Spleen (tissue), 11 donors: ENCODE measurements at regions not wholly inside any gene's neighbourhood (a gene's known extent, or its start where the extent isn't known, plus 50 kb on each side); places are given as distances from the start of the nearest gene placed in this dataset.

Experiments used
- DNase-seq: peaks from one replicate; pipeline ENCODE4 v3.0.0-alpha.2; 2020
- H3K27ac ChIP-seq, 8 donors: fragments of 200-600 bp; sonication (generic) in 7 of 8; 1 replicate in 4 of 8; 2 replicates in 4 of 8; pipeline versions ENCODE4 v1.5.0 to v1.8.0; 2016 to 2021; ENCODE audit warnings: inconsistent platforms in 4 of 8, mild to moderate bottlenecking in 4 of 8, moderate library complexity in 1 of 8
- H3K27me3 ChIP-seq, 7 donors: fragments of 200-600 bp; sonication (generic) in 6 of 7; replicated peaks in 1 of 7; 1 replicate in 4 of 7; 2 replicates in 3 of 7; pipeline versions ENCODE4 v1.5.0 to v1.8.0; 2016 to 2021; ENCODE audit warnings: inconsistent platforms in 3 of 7, mild to moderate bottlenecking in 1 of 7
- H3K36me3 ChIP-seq, 6 donors: fragments of 200-600 bp; sonication (generic) in 5 of 6; 1 replicate in 4 of 6; 2 replicates in 2 of 6; pipeline versions ENCODE4 v1.5.0 to v1.8.0; 2016 to 2021; ENCODE audit warnings: inconsistent platforms in 2 of 6
- H3K4me1 ChIP-seq, 6 donors: fragments of 200-600 bp; sonication (generic) in 5 of 6; 1 replicate in 3 of 6; 2 replicates in 3 of 6; pipeline versions ENCODE4 v1.5.0 to v1.8.0; 2016 to 2021; ENCODE audit warnings: inconsistent platforms in 3 of 6
- H3K4me3 ChIP-seq, 8 donors: fragments of 200-600 bp; sonication (generic) in 7 of 8; 1 replicate in 4 of 8; 2 replicates in 4 of 8; pipeline versions ENCODE4 v1.5.0 to v1.8.0; 2016 to 2021; ENCODE audit warnings: inconsistent platforms in 4 of 8, mild to moderate bottlenecking in 4 of 8, moderate library complexity in 2 of 8
- H3K9me3 ChIP-seq, 8 donors: fragments of 200-600 bp; sonication (generic) in 7 of 8; 1 replicate in 4 of 8; 2 replicates in 4 of 8; pipeline versions ENCODE4 v1.5.0 to v1.8.0; 2016 to 2021; ENCODE audit warnings: inconsistent platforms in 4 of 8
- POLR2A ChIP-seq, 3 donors: fragments of 450-650 bp; IDR thresholded peaks; one replicate each; pipeline ENCODE4 v1.5.1; 2017; ENCODE audit warnings: antibody characterized with exemption in 3 of 3, mild to moderate bottlenecking in 1 of 3
- POLR2AphosphoS5 ChIP-seq, 3 donors: sonication (generic); formaldehyde crosslinking; IDR thresholded peaks; one replicate each; pipeline ENCODE4 v1.5.1; 2017; ENCODE audit warnings: antibody characterized with exemption in 3 of 3
- WGBS, 5 donors: extraction: QIAGEN DNeasy Blood & Tissue Kit in 3 of 5; methylation state at CpG; one replicate each; pipeline versions ENCODE4 v1.1.5 to v1.1.7; 2013 to 2018; 5-methylcytosine and 5-hydroxymethylcytosine counted together
- intact Hi-C: fragments of 100-400 bp; cut with DNase I; formaldehyde crosslinking; loops from one replicate; pipeline ENCODE4 v1.15.0; 2023; ENCODE audit warnings: low total_unique reads
- TF ChIP-seq, protein P1 (sequence below), 11 experiments: fragments of 200-600 bp in 7 of 11; fragments of 450-650 bp in 4 of 11; sonication (generic) in 4 of 11; IDR thresholded peaks in 8 of 11; conservative IDR thresholded peaks in 3 of 11; 1 replicate in 7 of 11; 2 replicates in 4 of 11; pipeline versions ENCODE4 v1.4.0 to v1.8.0; 2016 to 2021; ENCODE audit warnings: antibody characterized with exemption in 11 of 11, inconsistent platforms in 4 of 11, mild to moderate bottlenecking in 1 of 11
- donor health status: healthy with polysubstance abuse.
- donor health status: DM: no; HTN: no; CAD: no; lungs with moderate emphysema.
- donor health status: DM: no; HTN: no; CAD: no.
- donor health status: Bipolar disorder and iron deficiency.
- donor health status: healthy.
- donor health status: DM: no; HTN: no; CAD: no.
- donor health status: DM: yes; HTN: yes; CAD: no.

DNA sequence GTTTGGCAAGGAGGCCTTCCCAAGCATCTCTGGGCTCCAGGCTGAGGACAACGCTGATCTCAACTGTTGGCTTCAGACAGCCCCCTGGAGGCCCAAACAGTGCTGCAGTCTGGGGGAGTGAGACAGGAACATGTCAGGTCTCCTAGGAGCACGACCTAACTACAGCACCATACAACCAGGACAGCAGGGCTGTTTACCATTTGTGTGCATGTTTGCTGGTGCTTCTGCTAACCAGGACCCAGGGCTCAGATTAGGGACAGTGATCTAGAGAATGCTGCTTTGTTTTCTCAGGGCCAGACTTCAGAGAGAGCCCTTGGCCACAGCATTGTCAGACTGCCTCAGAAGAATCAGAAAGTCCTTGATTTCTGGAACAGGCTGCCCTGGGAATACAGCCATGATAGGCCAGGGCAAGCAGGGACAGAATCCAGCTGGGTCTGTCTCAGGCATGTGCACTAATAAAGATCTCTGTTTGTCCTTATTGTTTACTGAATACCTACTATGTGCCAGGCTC lies 126.5 kb downstream of the VPREB1 start:
- Histone ChIP-seq H3K9me3 (no peaks in the 10 kb centered on the region), H3K27ac (peak overlapping the region in 1 of 8 donors; percentile 48), H3K4me3 (no peak overlapping the region), H3K4me1 (peaks cover 0 to 49% (median 20%) of the 10 kb centered on the region in 6 donors), H3K36me3 (no peaks in the 10 kb centered on the region), H3K27me3 (no peaks in the 10 kb centered on the region)
- intact Hi-C loops, result no loop called here
- no peak for TF ChIP-seq POLR2AphosphoS5 (IDR thresholded peaks at IDR 0.05)
- TF ChIP-seq, protein P1, sequence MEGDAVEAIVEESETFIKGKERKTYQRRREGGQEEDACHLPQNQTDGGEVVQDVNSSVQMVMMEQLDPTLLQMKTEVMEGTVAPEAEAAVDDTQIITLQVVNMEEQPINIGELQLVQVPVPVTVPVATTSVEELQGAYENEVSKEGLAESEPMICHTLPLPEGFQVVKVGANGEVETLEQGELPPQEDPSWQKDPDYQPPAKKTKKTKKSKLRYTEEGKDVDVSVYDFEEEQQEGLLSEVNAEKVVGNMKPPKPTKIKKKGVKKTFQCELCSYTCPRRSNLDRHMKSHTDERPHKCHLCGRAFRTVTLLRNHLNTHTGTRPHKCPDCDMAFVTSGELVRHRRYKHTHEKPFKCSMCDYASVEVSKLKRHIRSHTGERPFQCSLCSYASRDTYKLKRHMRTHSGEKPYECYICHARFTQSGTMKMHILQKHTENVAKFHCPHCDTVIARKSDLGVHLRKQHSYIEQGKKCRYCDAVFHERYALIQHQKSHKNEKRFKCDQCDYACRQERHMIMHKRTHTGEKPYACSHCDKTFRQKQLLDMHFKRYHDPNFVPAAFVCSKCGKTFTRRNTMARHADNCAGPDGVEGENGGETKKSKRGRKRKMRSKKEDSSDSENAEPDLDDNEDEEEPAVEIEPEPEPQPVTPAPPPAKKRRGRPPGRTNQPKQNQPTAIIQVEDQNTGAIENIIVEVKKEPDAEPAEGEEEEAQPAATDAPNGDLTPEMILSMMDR (IDR thresholded peaks at IDR 0.05 in 8 of 11, conservative IDR thresholded peaks at IDR 0.05 in 3 of 11), result peak in 1 of 11 experiments; percentile 14
- 23 to 40% (median 27%) methylated on average over 1 to 2 of the region's 2 CpGs for WGBS, 5 donors
- DNase-seq, result no peak

DNA sequence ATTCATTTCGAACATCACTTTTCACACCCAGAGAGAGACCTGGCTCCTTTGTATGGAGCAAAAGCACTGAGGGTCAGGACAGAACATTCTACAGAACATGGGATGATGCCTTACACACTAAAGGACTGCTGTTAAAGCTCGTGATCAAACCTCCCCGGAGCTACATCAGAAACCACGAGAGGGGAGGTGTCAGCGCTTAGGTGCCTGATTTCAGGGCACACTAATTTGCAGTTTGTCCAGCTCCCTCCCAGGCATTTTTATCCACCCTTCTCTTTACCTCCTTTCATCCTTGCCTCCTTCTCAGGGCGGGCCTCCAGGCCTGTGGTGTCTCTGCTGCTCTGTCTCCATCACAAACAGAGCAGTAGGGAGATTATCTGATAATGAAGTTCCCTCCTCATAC lies 127.5 kb downstream of the VPREB1 start:
- 63 to 85% (median 67%) methylated on average over 6 of the region's 6 CpGs for WGBS, 5 donors
- peaks cover 0 to 54% (median 23%) of the 10 kb centered on the region in 6 donors for H3K4me1 ChIP-seq
- no peak overlapping the region for H3K4me3 ChIP-seq
- no peak overlapping the region for H3K27ac ChIP-seq
- no peaks in the 10 kb centered on the region for H3K9me3 ChIP-seq
- DNase-seq, result no peak
- no peak for TF ChIP-seq POLR2AphosphoS5 (IDR thresholded peaks at IDR 0.05)
- no peak for TF ChIP-seq POLR2A (IDR thresholded peaks at IDR 0.05)
- TF ChIP-seq, protein P1 (IDR thresholded peaks at IDR 0.05 in 8 of 11, conservative IDR thresholded peaks at IDR 0.05 in 3 of 11), result no peak
- H3K36me3 ChIP-seq, result no peaks in the 10 kb centered on the region
- no peaks in the 10 kb centered on the region for H3K27me3 ChIP-seq
- intact Hi-C loops, result no loop called here

DNA sequence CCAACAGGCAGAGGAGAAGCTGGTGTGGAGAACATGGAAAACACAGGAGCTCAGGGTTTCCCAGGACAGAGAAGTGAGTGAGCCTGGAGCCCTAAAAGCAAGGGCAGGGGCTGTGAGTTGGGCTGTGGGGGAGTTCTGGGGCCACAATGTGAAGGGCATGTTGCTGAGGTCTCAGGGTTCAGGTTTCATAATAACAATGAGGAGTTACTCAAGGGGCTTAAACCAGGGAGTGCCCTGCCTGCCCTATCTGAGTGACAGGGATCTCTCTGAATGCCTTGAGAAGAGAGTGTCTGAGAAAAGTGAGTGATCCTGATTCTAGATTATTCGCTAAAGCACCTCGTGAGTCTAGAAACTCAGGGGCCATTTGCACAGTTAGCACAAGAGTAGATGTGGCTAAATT lies 129.6 kb downstream of the VPREB1 start:
- no peaks in the 10 kb centered on the region for H3K27me3 ChIP-seq
- intact Hi-C loops, result no loop called here
- H3K9me3 ChIP-seq, result no peaks in the 10 kb centered on the region
- 50 to 71% (median 59%) methylated on average over 2 of the region's 2 CpGs for WGBS, 5 donors
- no peaks in the 10 kb centered on the region for H3K36me3 ChIP-seq
- no peak overlapping the region for H3K4me3 ChIP-seq
- TF ChIP-seq POLR2AphosphoS5 (IDR thresholded peaks at IDR 0.05) (no peak), POLR2A (IDR thresholded peaks at IDR 0.05) (no peak)
- TF ChIP-seq, protein P1 (IDR thresholded peaks at IDR 0.05 in 8 of 11, conservative IDR thresholded peaks at IDR 0.05 in 3 of 11), result no peak
- H3K27ac ChIP-seq, result no peak overlapping the region
- no peak for DNase-seq
- H3K4me1 ChIP-seq, result peaks cover 0 to 50% (median 22%) of the 10 kb centered on the region in 6 donors

DNA sequence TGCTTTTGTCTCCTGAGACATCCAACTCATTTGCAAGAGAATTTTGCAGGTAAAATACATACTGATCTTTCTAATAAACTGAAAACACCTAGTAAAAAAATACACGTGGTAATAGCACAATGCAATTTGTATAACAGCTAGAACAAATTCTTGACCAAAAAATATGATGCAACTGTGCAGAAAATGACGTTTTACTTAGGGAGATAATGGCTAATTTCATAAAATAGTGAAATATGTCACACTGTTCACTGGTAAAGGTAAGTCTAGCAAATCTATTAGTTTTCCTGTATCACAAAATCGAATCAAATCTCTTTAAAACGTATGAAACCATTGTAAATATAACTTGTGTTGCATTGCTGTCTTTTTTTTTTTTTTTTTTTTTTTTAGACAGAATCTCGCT lies 130.0 kb downstream of the VPREB1 start:
- Histone ChIP-seq H3K36me3 (no peaks in the 10 kb centered on the region), H3K4me1 (peaks cover 0 to 46% (median 21%) of the 10 kb centered on the region in 6 donors), H3K27ac (no peak overlapping the region), H3K4me3 (no peak overlapping the region), H3K27me3 (no peaks in the 10 kb centered on the region), H3K9me3 (no peaks in the 10 kb centered on the region)
- 66 to 80% (median 69%) methylated on average over 5 of the region's 5 CpGs for WGBS, 5 donors
- no peak for TF ChIP-seq POLR2A (IDR thresholded peaks at IDR 0.05)
- TF ChIP-seq, protein P1 (IDR thresholded peaks at IDR 0.05 in 8 of 11, conservative IDR thresholded peaks at IDR 0.05 in 3 of 11), result no peak
- no peak for TF ChIP-seq POLR2AphosphoS5 (IDR thresholded peaks at IDR 0.05)
- intact Hi-C loops, result no loop called here
- no peak for DNase-seq
